Glomerular visceral epithelial cell (primary cell): ENCODE measurements at regions not wholly inside any gene's neighbourhood (a gene's known extent, or its start where the extent isn't known, plus 50 kb on each side); places are given as distances from the start of the nearest gene placed in this dataset.
A peak's percentile ranks its signal among the peaks of the same experiment; 100 is the strongest.
"Not testable (repeated sequence)": the region's sequence is repeated elsewhere in the genome, so short reads cannot be mapped to it uniquely, and the experiment has no call there.

Experiments used
- DNase-seq: peaks from one replicate; pipeline ENCODE4 v3.0.0-alpha.2; 2016; ENCODE audit errors: extremely low spot score

- DNase-seq, result no peak
These were observed 68.6 kb upstream of the MRTFB start for GRCh38 chr16:14002416-14002990.

DNA sequence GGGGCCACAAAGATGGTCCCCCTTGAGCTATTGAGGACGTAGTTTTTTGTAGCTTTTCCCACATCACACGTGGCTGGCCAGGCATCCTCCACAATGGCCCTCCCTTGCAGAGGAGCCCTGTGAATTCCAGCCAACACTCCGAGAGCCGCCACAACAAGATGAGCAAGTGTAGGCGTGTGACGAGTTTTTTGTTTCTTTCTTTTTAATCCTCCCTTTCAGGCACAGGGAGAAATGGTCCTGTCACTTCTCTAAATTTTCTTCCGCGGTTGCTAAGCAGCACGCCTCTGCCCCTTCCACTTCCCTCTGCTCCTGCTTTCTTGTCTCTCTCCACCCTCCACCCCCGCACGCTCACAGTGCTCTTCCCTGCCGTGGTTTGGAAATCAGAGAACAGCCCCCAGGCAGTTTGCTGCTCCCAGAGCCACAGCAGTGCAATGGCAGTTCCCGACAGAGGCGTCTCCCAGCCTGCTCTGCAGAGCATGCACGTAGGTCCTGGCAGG, 68.0 kb upstream of the MRTFB start:
- DNase-seq, result no peak

GRCh38 chr16:14004031-14004728, 66.9 kb upstream of the MRTFB start:
- no peak for DNase-seq

GRCh38 chr16:14004729-14005315, 66.3 kb upstream of the MRTFB start:
- DNase-seq, result no peak

DNA sequence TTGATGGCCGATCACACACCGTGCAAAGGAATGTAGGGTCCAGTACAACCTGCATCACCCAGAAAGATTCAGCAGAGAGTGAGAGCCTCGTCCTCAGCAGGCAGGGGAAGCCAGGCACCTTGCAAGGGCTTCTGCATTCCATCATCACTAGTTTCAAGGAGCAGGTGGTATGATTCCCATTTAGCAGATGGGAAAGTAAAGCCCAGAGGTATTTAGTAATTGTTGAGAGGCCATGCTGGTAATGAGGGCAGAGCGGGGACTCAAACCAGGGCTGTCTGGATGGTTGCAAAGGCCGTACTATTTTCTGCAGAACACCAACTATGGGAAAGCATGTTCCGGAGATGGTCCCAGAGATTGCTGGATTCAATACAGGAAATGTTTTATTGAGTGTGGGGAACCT, 65.8 kb upstream of the MRTFB start:
- DNase-seq, result no peak

- no peak for DNase-seq
These were observed 63.7 kb upstream of the MRTFB start for GRCh38 chr16:14007450-14007849.

DNA sequence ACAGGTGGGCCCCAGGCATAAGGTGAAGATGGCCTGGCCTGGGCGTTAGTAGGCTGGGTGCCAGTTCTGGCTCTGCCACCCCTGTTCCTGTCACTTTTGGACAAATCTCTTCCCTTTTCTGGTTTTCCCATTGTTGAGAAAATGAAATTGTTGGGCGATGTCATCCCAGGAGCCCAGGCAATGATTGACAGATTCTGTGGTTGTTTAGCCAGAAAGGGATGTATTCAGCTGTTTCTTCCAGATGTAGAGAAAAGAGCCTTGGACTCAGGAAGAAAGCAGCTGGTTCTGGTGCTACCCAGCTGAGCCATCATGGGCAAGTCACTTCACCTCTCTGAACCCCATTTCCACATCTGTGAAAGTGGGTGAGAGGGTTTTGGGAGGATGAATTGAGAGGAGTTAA, 60.1 kb upstream of the MRTFB start:
- DNase-seq, result peak; percentile 41

GRCh38 chr16:14011846-14012245, 59.3 kb upstream of the MRTFB start:
- no peak for DNase-seq

- DNase-seq, result no peak
These were observed 58.0 kb upstream of the MRTFB start for GRCh38 chr16:14013145-14013570.

- peak; percentile 87 for DNase-seq
These were observed 57.4 kb upstream of the MRTFB start for GRCh38 chr16:14013571-14014283.

GRCh38 chr16:14014284-14014625, 56.9 kb upstream of the MRTFB start:
- DNase-seq, result no peak

- DNase-seq, result no peak
These were observed 56.1 kb upstream of the MRTFB start for GRCh38 chr16:14015033-14015432.

DNA sequence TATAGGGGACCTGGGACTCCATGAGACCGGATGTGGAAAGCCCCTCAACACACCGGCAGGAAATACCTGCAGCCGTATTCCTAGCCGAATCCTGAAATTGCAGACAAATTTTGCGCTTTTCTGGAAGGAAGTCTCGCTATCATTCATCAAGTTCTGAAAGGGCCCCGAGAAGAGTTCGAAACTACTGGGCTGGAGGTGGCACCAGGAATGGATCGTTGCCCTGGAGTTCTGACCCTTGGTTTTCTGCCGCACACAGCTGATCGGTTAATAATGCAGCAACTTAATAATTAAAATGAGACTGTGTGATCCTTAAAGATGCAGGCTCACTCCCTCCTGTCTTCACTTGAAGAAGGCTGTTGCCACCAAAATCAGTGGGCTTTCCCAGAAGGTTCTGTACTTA, 55.7 kb upstream of the MRTFB start:
- DNase-seq, result no peak

DNA sequence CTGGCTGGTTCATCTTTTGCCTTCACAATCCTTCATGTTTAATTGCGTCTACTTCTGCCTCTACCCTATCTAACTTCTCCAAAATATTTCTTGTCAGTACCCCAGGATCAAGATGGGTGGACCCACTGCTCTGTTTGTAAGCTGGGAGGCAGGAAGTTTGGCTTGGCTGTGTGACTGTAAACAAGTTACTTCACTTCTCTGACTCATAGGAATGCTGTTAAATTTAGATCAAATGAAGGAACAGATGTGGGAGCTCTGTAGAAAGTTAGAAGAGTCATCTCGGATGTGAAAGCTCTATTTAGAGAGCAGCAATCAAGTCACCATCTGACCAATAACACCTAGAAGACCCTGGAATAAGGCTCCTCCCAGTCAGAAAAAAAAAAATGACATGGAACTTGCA, 55.2 kb upstream of the MRTFB start:
- DNase-seq, result peak; percentile 30

- not testable (repeated sequence) for DNase-seq
These were observed 54.8 kb upstream of the MRTFB start for GRCh38 chr16:14016362-14016761.

GRCh38 chr16:14017886-14018285, 53.2 kb upstream of the MRTFB start:
- DNase-seq, result no peak

DNA sequence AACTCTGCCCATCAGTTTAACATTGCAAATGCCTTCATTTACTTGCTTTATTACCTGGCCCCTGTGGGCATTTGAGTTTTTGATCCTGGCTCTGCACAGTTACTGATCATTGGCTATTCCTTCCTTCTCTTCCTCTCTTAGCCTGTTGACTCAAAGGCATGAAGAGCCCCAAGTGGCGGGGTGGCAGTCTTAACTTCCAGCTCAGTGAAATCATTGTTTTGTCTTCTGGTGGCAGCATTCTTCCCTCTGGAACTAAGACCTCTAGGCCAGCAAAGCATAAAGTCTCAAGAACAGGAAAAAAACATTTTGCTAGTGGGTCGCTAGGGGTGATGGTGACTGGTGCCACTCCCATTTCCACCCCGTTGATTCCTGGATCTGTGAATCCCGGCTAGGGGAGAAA, 52.3 kb upstream of the MRTFB start:
- no peak for DNase-seq

DNA sequence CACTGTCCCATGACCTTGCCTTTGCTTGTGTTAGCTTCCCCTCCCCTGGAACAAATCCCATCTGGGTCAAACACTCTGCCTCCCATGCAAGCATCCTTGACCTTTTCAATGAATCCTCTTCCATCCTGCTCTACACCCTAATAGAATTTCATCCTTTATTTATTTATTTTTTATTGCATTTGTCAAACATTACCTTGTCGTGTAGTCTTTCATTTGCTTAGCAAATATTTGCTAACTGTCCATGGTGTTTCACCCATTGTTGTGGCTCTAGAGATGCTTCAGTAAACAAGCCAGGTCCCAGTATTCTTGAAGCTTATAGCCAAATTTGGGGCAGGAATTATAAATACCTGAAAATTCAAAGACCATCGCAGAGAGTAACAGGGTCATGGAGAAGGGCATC, 51.0 kb upstream of the MRTFB start:
- DNase-seq, result no peak
